Astrocyte of the spinal cord (primary cell): ENCODE measurements at regions not wholly inside any gene's neighbourhood (a gene's known extent, or its start where the extent isn't known, plus 50 kb on each side); places are given as distances from the start of the nearest gene placed in this dataset.

Experiments used
- DNase-seq: peaks from one replicate; pipeline ENCODE4 v3.0.0; 2011; ENCODE audit warnings: low read depth, low spot score
- H3K4me3 ChIP-seq: 2 replicates; pipeline ENCODE4 v1.5.1; 2011; ENCODE audit warnings: low read depth, mild to moderate bottlenecking, low read length, moderate library complexity
- in situ Hi-C: cut with HindIII; loops from 2 replicates; pipeline ENCODE4 v1.10.0; 2017; ENCODE audit warnings: low sequenced_read_pairs
- TF ChIP-seq, protein P1 (sequence below): IDR thresholded peaks from 2 replicates; pipeline ENCODE4 v1.5.1; 2012; ENCODE audit warnings: low read depth, mild to moderate bottlenecking, low read length, inconsistent platforms

DNA sequence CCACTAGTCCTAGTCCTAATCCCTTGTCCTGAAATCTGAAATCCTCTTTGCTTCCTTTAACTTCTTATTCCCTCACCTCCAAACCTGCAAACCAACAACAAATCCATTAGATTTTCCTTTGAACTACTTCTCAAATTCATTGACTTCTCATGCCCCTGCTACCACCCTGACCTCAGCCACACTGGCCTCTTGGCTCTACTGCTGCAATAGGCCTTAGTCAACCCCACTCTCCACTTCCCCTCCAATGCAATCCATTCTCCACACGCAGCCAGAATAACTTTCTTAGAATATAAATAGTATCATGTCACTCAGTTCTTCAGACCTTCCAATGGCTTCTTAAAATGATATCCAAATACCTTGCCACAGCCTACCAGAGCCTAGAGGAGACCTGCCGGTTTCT, 131.1 kb upstream of the GADL1 start:
- TF ChIP-seq, protein P1, sequence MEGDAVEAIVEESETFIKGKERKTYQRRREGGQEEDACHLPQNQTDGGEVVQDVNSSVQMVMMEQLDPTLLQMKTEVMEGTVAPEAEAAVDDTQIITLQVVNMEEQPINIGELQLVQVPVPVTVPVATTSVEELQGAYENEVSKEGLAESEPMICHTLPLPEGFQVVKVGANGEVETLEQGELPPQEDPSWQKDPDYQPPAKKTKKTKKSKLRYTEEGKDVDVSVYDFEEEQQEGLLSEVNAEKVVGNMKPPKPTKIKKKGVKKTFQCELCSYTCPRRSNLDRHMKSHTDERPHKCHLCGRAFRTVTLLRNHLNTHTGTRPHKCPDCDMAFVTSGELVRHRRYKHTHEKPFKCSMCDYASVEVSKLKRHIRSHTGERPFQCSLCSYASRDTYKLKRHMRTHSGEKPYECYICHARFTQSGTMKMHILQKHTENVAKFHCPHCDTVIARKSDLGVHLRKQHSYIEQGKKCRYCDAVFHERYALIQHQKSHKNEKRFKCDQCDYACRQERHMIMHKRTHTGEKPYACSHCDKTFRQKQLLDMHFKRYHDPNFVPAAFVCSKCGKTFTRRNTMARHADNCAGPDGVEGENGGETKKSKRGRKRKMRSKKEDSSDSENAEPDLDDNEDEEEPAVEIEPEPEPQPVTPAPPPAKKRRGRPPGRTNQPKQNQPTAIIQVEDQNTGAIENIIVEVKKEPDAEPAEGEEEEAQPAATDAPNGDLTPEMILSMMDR: no peak
- no peak for DNase-seq
- in situ Hi-C loops: no loop called here
- no peak overlapping the region for H3K4me3 ChIP-seq

DNA sequence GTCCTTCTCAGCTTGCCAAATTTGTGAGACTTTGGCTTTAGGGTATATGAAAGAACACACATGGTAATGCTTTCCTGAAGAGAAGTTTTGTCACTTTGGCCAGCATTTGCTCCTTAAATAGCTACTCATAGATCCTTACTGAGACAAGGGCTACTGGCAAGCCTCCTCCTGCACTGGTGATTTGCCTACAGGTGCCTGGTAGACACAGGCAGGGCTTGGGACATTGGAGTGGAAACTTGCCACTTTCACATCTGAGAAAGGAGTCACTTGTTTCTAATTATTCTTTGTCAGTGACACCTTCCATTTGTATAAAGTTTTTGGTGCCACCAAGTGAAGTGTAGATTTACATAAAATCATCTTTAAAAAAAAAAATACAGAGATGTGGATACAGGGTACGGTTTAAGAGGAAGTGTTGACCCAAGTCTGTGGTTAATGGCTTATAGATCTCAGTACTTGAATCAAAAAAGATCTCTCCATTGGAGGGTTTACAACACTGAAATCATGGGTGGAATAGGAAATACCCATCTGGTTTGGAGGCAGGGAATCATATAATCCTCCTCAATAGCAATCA, 132.8 kb upstream of the GADL1 start:
- in situ Hi-C loops: no loop called here

DNA sequence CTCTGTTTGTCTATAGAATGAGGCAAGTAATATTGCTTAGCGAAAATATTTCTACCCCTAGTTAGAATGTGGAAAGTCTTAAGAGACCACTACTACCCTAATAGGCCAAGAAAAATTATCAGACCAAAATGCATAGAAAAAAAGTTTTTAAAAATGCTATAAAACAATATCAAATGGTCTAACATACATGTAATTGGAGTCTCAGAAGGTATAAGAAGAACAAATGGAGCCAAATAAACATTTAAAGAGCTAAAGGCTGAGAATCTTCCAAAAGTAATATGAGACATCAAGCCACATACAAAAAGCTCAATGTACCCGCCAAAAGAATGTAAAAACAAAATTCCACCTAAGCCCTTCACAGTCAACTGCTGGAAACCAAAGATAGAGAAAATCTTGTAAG, 133.5 kb upstream of the GADL1 start:
- TF ChIP-seq, protein P1: no peak
- in situ Hi-C loops: no loop called here
- peak; percentile 25 for DNase-seq
- no peak overlapping the region for H3K4me3 ChIP-seq

More for the DNA sequence above, 132.8 kb upstream of the GADL1 start:
- DNase-seq: no peak
- H3K4me3 ChIP-seq: no peak overlapping the region
- TF ChIP-seq, protein P1: no peak

DNA sequence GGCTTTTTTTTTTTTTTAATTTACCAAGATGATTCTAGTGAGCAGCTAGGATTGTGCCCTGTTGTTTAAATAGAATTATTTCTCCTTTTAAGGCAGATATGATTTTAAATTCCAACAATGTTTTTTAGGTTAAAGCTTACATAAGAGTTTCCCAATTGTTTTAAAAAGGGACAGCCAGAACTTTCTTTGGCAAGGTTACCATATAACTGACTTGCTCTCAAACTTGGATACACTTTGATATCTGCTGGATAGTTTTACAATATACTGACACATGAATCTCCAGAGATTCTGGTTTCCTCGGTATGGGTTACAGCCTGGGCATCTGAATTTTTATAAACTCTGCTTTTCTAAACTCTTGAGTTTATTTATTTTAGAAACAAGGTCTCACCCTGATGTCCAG, 134.3 kb upstream of the GADL1 start:
- TF ChIP-seq, protein P1: no peak
- in situ Hi-C loops: no loop called here
- no peak for DNase-seq
- H3K4me3 ChIP-seq: no peak overlapping the region

DNA sequence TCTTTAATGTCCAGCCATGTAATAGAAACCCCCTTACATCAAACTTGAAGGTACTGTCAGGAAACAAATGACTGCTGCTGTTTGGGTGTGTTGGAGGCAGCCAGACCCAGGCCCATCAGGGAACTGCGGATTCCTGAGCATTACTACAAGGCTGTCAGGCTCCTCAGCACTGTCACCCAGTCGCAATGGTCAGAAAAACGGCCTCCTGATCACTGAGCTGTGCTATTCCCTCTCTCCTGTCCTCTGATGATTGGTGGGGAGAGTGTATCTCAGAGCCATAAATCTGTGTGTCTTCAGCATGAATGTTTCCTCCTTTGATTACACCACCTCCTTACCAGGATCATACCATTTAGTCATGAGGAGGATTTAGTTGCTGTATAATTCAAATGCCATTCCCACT, 135.2 kb upstream of the GADL1 start:
- H3K4me3 ChIP-seq: no peak overlapping the region
- TF ChIP-seq, protein P1: no peak
- in situ Hi-C loops: no loop called here
- no peak for DNase-seq

DNA sequence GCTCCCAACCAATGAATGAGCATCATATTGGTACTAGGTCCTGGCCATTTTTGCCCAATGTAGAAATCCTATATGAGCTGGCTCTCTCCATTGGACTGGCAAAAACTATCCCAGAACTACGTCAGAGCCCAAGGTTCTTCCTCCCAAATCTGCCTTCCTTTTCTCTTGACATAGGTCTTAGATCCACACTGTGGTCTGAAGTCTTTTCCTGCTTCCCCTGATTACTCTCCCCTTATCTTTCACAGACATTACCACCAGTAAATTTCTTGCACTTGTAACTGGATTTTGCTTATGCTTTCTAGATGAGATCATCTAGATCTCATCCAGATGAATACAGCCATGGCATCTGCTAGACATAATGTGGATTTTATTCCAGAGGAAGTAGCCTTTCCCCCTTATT, 141.2 kb upstream of the GADL1 start:
- in situ Hi-C loops: no loop called here
- no peak overlapping the region for H3K4me3 ChIP-seq
- TF ChIP-seq, protein P1: no peak
- peak; percentile 26 for DNase-seq
